ENCODE measurements at regions not wholly inside any gene's neighbourhood (a gene's known extent, or its start where the extent isn't known, plus 50 kb on each side); places are given as distances from the start of the nearest gene placed in this dataset.

DNA sequence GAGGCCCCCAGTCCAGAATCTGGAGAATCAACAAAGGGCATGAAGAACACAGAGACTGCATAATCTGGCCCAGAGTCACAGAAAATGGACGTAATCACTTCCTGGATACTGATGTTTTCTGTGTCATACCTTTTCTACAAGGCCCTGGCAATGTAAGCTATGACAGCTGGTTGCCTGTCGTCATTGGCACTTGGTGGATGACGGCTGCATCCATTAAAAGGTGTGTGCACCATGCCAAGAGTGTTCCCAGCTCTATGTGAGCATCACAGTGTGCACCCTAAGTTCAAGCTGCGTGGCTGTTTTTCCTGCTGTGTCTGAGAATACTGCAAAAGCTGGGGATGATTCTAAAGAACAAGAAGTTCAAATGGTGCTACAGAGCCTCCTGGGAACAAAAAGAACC lies 275.2 kb upstream of the CNR1 start:
- H3K27ac Mint-ChIP-seq, result no peak overlapping the region
- ChIA-PET CTCF (no interaction called here), POLR2A (no interaction called here)
- H4K20me1 ChIP-seq (ENCODE audit: control insufficient read depth, insufficient read depth, low read length, poor library complexity, severe bottlenecking), result no peaks in the 10 kb centered on the region
- DNase-seq (no peak), ATAC-seq (ENCODE audit: low read depth) (no peak)
- intact Hi-C loops (cut with micrococcal nuclease), result no loop called here
- no peaks in the 10 kb centered on the region for H3K36me3 ChIP-seq (replicated peaks in 1 of 2; ENCODE audit: control extremely low read depth in 1 of 2, control insufficient read depth in 1 of 2, extremely low read depth in 1 of 2, insufficient read depth in 2 of 2, low read length in 1 of 2)
- H3K4me2 ChIP-seq (replicated peaks; ENCODE audit: low read depth, low read length, poor library complexity, severe bottlenecking), result no peak overlapping the region
- 84% methylated on average over 4 of the region's 4 CpGs for WGBS (ENCODE audit: insufficient coverage)
- H3K9ac ChIP-seq (ENCODE audit: low read length), result no peak overlapping the region
- no peaks in the 10 kb centered on the region for H3K27me3 ChIP-seq (replicated peaks in 1 of 4; ENCODE audit: control extremely low read depth in 1 of 4, control insufficient read depth in 3 of 4, insufficient read depth in 4 of 4, low read length in 3 of 4)
- no peak overlapping the region for H3K4me3 ChIP-seq (ENCODE audit: control extremely low read depth in 1 of 5, extremely low read depth in 1 of 5, insufficient read depth in 1 of 5, low read depth in 2 of 5, low read length in 4 of 5)
- H3K4me3 Mint-ChIP-seq, result no peak overlapping the region
- no peaks in the 10 kb centered on the region for H3K79me2 ChIP-seq (ENCODE audit: control insufficient read depth, insufficient read depth, low read length)
- no peaks in the 10 kb centered on the region for H3K27me3 Mint-ChIP-seq
- H3K27ac ChIP-seq (ENCODE audit: low read length in 2 of 2), result no peak overlapping the region
- TF ChIP-seq EZH2 (IDR thresholded peaks at IDR 0.05; ENCODE audit: borderline replicate concordance, insufficient read depth, low read depth, low read length, poor library complexity, severe bottlenecking), result no peak
- TF ChIP-seq, protein P1, sequence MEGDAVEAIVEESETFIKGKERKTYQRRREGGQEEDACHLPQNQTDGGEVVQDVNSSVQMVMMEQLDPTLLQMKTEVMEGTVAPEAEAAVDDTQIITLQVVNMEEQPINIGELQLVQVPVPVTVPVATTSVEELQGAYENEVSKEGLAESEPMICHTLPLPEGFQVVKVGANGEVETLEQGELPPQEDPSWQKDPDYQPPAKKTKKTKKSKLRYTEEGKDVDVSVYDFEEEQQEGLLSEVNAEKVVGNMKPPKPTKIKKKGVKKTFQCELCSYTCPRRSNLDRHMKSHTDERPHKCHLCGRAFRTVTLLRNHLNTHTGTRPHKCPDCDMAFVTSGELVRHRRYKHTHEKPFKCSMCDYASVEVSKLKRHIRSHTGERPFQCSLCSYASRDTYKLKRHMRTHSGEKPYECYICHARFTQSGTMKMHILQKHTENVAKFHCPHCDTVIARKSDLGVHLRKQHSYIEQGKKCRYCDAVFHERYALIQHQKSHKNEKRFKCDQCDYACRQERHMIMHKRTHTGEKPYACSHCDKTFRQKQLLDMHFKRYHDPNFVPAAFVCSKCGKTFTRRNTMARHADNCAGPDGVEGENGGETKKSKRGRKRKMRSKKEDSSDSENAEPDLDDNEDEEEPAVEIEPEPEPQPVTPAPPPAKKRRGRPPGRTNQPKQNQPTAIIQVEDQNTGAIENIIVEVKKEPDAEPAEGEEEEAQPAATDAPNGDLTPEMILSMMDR (IDR thresholded peaks at IDR 0.05), result no peak
- no peaks in the 10 kb centered on the region for H3K4me1 Mint-ChIP-seq
- no peaks in the 10 kb centered on the region for H3K9me3 Mint-ChIP-seq (ENCODE audit: insufficient read depth)
- H3K9me3 ChIP-seq (ENCODE audit: control extremely low read depth in 1 of 3, control insufficient read depth in 2 of 3, insufficient read depth in 1 of 3, low read length in 2 of 3), result no peaks in the 10 kb centered on the region
- no peak overlapping the region for H2AFZ ChIP-seq (ENCODE audit: insufficient read depth, low read depth, low read length, poor library complexity, severe bottlenecking)
- no peaks in the 10 kb centered on the region for H3K4me1 ChIP-seq (ENCODE audit: control insufficient read depth in 2 of 2, insufficient read depth in 2 of 2, low read length in 2 of 2)

DNA sequence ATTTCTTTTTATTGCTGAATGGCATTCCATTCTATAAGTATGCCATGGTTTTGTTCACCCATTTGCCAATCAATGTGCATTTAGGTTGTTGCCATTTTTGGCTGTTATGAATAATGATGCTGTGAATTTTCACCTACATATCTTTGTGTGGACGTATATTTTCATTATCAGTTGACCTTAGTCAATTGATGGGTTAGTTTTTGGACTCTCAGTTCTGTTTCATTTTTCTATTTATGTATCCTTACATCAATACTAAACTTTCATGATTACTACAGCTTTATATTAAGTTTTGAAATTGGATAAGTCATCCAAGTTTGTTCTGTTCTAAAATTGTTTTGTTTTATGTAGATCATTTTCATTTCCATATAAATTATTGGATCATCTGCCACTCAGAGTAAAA lies 261.9 kb upstream of the CNR1 start:
- Histone ChIP-seq H4K20me1 (ENCODE audit: control insufficient read depth, insufficient read depth, low read length, poor library complexity, severe bottlenecking) (no peaks in the 10 kb centered on the region), H3K9me3 (ENCODE audit: control extremely low read depth in 1 of 3, control insufficient read depth in 2 of 3, insufficient read depth in 1 of 3, low read length in 2 of 3) (peaks cover 0 to 2% (median 0%) of the 10 kb centered on the region in 3 donors), H3K4me1 (ENCODE audit: control insufficient read depth in 2 of 2, insufficient read depth in 2 of 2, low read length in 2 of 2) (no peaks in the 10 kb centered on the region), H3K4me2 (replicated peaks; ENCODE audit: low read depth, low read length, poor library complexity, severe bottlenecking) (no peak overlapping the region), H3K36me3 (replicated peaks in 1 of 2; ENCODE audit: control extremely low read depth in 1 of 2, control insufficient read depth in 1 of 2, extremely low read depth in 1 of 2, insufficient read depth in 2 of 2, low read length in 1 of 2) (no peaks in the 10 kb centered on the region), H3K27ac (ENCODE audit: low read length in 2 of 2) (no peak overlapping the region), H3K79me2 (ENCODE audit: control insufficient read depth, insufficient read depth, low read length) (no peaks in the 10 kb centered on the region), H3K27me3 (replicated peaks in 1 of 4; ENCODE audit: control extremely low read depth in 1 of 4, control insufficient read depth in 3 of 4, insufficient read depth in 4 of 4, low read length in 3 of 4) (no peaks in the 10 kb centered on the region), H3K9ac (ENCODE audit: low read length) (no peak overlapping the region), H2AFZ (ENCODE audit: insufficient read depth, low read depth, low read length, poor library complexity, severe bottlenecking) (no peak overlapping the region), H3K4me3 (ENCODE audit: control extremely low read depth in 1 of 5, extremely low read depth in 1 of 5, insufficient read depth in 1 of 5, low read depth in 2 of 5, low read length in 4 of 5) (no peak overlapping the region)
- H3K4me1 Mint-ChIP-seq, result no peaks in the 10 kb centered on the region
- no peaks in the 10 kb centered on the region for H3K9me3 Mint-ChIP-seq (ENCODE audit: insufficient read depth)
- DNase-seq, result no peak
- no peak for ATAC-seq (ENCODE audit: low read depth)
- H3K27me3 Mint-ChIP-seq, result peaks cover 21% of the 10 kb centered on the region
- ChIA-PET POLR2A (interaction anchor here (0.6 kb wide), 1 partner anchor 38 kb away, joined by 6 read pairs; no protein-coding TSS in a partner anchor), CTCF (no interaction called here)
- H3K4me3 Mint-ChIP-seq, result no peak overlapping the region
- H3K27ac Mint-ChIP-seq, result no peak overlapping the region
- intact Hi-C loops (cut with micrococcal nuclease), result no loop called here
- no peak for TF ChIP-seq EZH2 (IDR thresholded peaks at IDR 0.05; ENCODE audit: borderline replicate concordance, insufficient read depth, low read depth, low read length, poor library complexity, severe bottlenecking)
- TF ChIP-seq, protein P1 (IDR thresholded peaks at IDR 0.05), result no peak
- no CpG with 5 or more reads among the region's 1 CpG for WGBS (ENCODE audit: insufficient coverage)

Data from B cell (primary cell).